HEK293 (cell line): ENCODE measurements at regions not wholly inside any gene's neighbourhood (a gene's known extent, or its start where the extent isn't known, plus 50 kb on each side); places are given as distances from the start of the nearest gene placed in this dataset.

Experiments
- CTCF ChIA-PET: fragments of 350-600 bp; formaldehyde crosslinking; extraction: SDS; loops from one replicate; lab custom pipeline; 2021; ENCODE audit warnings: antibody characterized with exemption; lab: Yijun Ruan, JAX
- POLR2A ChIA-PET: fragments of 300-600 bp; formaldehyde crosslinking; extraction: SDS; loops from one replicate; lab custom pipeline; 2020; ENCODE audit warnings: antibody characterized with exemption, inconsistent platforms; lab: Yijun Ruan, JAX
- H3K27ac ChIP-seq: fragments of 200-500 bp; sonication (Bioruptor generic); 2 replicates; pipeline ENCODE4 v1.5.1; 2014; ENCODE audit warnings: low read depth, low read length, control low read depth, inconsistent platforms; ENCODE audit errors: extremely low read depth
- H3K36me3 ChIP-seq, 2 experiments: fragments of 200-500 bp in 1 of 2; sonication (Bioruptor generic) in 1 of 2; 1 replicate in 1 of 2; 2 replicates in 1 of 2; pipeline ENCODE4 v1.5.1; 2014 to 2017; ENCODE audit warnings: inconsistent platforms in 2 of 2, low read length in 2 of 2; ENCODE audit not compliant: control insufficient read depth in 2 of 2, insufficient read depth in 1 of 2
- H3K4me1 ChIP-seq: fragments of 200-500 bp; sonication (Bioruptor generic); 2 replicates; pipeline ENCODE4 v1.5.1; 2014; ENCODE audit warnings: mild to moderate bottlenecking, low read length, inconsistent platforms; ENCODE audit not compliant: control insufficient read depth, insufficient read depth
- H3K4me3 ChIP-seq: 2 replicates; pipeline ENCODE4 v1.5.1; 2011; ENCODE audit warnings: low read depth, mild to moderate bottlenecking, control low read depth, low read length, moderate library complexity
- H3K9me3 ChIP-seq: fragments of 200-500 bp; sonication (Bioruptor generic); 2 replicates; pipeline ENCODE4 v1.5.1; 2014; ENCODE audit warnings: low read depth, low read length, inconsistent platforms; ENCODE audit not compliant: control insufficient read depth, insufficient read depth
- ATF2 ChIP-seq: fragments of 450-650 bp; formaldehyde crosslinking; IDR thresholded peaks from 2 replicates; pipeline ENCODE4 v1.5.1; 2016; ENCODE audit warnings: missing biosample characterization, missing genetic modification characterization, low read depth
- IKZF3 ChIP-seq: fragments of 450-650 bp; IDR thresholded peaks from 2 replicates; pipeline ENCODE4 v1.5.0; 2018; ENCODE audit warnings: missing biosample characterization, mild to moderate bottlenecking, missing genetic modification characterization, moderate library complexity
- WT1 ChIP-seq: fragments of 450-650 bp; formaldehyde crosslinking; IDR thresholded peaks from 2 replicates; pipeline ENCODE4 v1.5.1; 2016; ENCODE audit warnings: missing biosample characterization, missing genetic modification characterization
- YY1 ChIP-seq: fragments of 450-650 bp; formaldehyde crosslinking; IDR thresholded peaks from 2 replicates; pipeline ENCODE4 v1.5.1; 2018; ENCODE audit warnings: missing biosample characterization, missing genetic modification characterization
- ZIC2 ChIP-seq: fragments of 450-650 bp; formaldehyde crosslinking; IDR thresholded peaks from 2 replicates; pipeline ENCODE4 v1.5.1; 2016; ENCODE audit warnings: missing biosample characterization, missing genetic modification characterization
- ZNF114 ChIP-seq: fragments of 450-650 bp; formaldehyde crosslinking; IDR thresholded peaks from 2 replicates; pipeline ENCODE4 v1.5.0; 2017; ENCODE audit warnings: missing biosample characterization, missing genetic modification characterization
- ZNF202 ChIP-seq: fragments of 450-650 bp; formaldehyde crosslinking; IDR thresholded peaks from 2 replicates; pipeline ENCODE4 v1.5.1; 2016; ENCODE audit warnings: missing biosample characterization, missing genetic modification characterization, borderline replicate concordance
- ZNF223 ChIP-seq: fragments of 450-650 bp; formaldehyde crosslinking; IDR thresholded peaks from 2 replicates; pipeline ENCODE4 v1.5.1; 2016; ENCODE audit warnings: missing biosample characterization, missing genetic modification characterization
- ZNF354C ChIP-seq: fragments of 450-650 bp; formaldehyde crosslinking; IDR thresholded peaks from 2 replicates; pipeline ENCODE4 v1.5.1; 2016; ENCODE audit warnings: missing biosample characterization, missing genetic modification characterization, low read depth, borderline replicate concordance
- ZNF416 ChIP-seq: fragments of 450-650 bp; formaldehyde crosslinking; IDR thresholded peaks from 2 replicates; pipeline ENCODE4 v1.5.1; 2016; ENCODE audit warnings: missing biosample characterization, missing genetic modification characterization
- ZNF426 ChIP-seq: fragments of 450-650 bp; formaldehyde crosslinking; IDR thresholded peaks from 2 replicates; pipeline ENCODE4 v1.5.1; 2017; ENCODE audit warnings: missing biosample characterization, missing genetic modification characterization, mild to moderate bottlenecking, inconsistent platforms, moderate library complexity
- ZNF561 ChIP-seq: fragments of 450-650 bp; IDR thresholded peaks from 2 replicates; pipeline ENCODE4 v1.5.1; 2018; ENCODE audit warnings: missing biosample characterization, missing genetic modification characterization, borderline replicate concordance
- ZNF639 ChIP-seq: fragments of 450-650 bp; formaldehyde crosslinking; IDR thresholded peaks from 2 replicates; pipeline ENCODE4 v1.5.1; 2016; ENCODE audit warnings: missing biosample characterization, missing genetic modification characterization
- ZNF777 ChIP-seq: fragments of 450-650 bp; formaldehyde crosslinking; IDR thresholded peaks from 2 replicates; pipeline ENCODE4 v1.5.1; 2017; ENCODE audit warnings: missing biosample characterization, missing genetic modification characterization, borderline replicate concordance
- ZNF792 ChIP-seq: fragments of 450-650 bp; formaldehyde crosslinking; IDR thresholded peaks from 2 replicates; pipeline ENCODE4 v1.5.1; 2016; ENCODE audit warnings: missing biosample characterization, missing genetic modification characterization
- TF ChIP-seq, protein P1 (sequence below): sonication (generic); formaldehyde crosslinking; IDR thresholded peaks from 2 replicates; pipeline ENCODE4 v1.8.1; 2022; ENCODE audit warnings: mild to moderate bottlenecking, moderate library complexity, missing genetic modification reagents
- TF ChIP-seq, protein P2 (sequence below): fragments of 450-650 bp; formaldehyde crosslinking; IDR thresholded peaks from 2 replicates; pipeline ENCODE4 v1.5.1; 2016; ENCODE audit warnings: missing biosample characterization, missing genetic modification characterization
- TF ChIP-seq, protein P3 (sequence below): fragments of 450-650 bp; formaldehyde crosslinking; IDR thresholded peaks from 2 replicates; pipeline ENCODE4 v1.5.1; 2016; ENCODE audit warnings: missing biosample characterization, missing genetic modification characterization
- TF ChIP-seq, protein P4 (sequence below): fragments of 450-650 bp; formaldehyde crosslinking; IDR thresholded peaks from 2 replicates; pipeline ENCODE4 v1.5.1; 2017; ENCODE audit warnings: missing biosample characterization, missing genetic modification characterization
- TF ChIP-seq, protein P5 (sequence below): fragments of 450-650 bp; formaldehyde crosslinking; IDR thresholded peaks from 2 replicates; pipeline ENCODE4 v1.5.1; 2016; ENCODE audit warnings: missing biosample characterization, missing genetic modification characterization
- TF ChIP-seq, protein P6 (sequence below): fragments of 450-650 bp; formaldehyde crosslinking; IDR thresholded peaks from 2 replicates; pipeline ENCODE4; 2016; ENCODE audit warnings: missing biosample characterization, missing genetic modification characterization

GRCh38 chr9:78491402-78491801 lies 194.5 kb downstream of the PSAT1 start:
- CTCF ChIA-PET, result interaction anchor here (1.0 to 1.2 kb wide), 3 partner anchors 11 to 126 kb away, joined by 3 to 4 read pairs (median 3); no protein-coding TSS in a partner anchor
- Histone ChIP-seq H3K9me3 (no peaks in the 10 kb centered on the region), H3K4me1 (no peaks in the 10 kb centered on the region), H3K4me3 (no peak overlapping the region), H3K36me3 (no peaks in the 10 kb centered on the region), H3K27ac (no peak overlapping the region)
- POLR2A ChIA-PET, result no interaction called here
- TF ChIP-seq, protein P1, sequence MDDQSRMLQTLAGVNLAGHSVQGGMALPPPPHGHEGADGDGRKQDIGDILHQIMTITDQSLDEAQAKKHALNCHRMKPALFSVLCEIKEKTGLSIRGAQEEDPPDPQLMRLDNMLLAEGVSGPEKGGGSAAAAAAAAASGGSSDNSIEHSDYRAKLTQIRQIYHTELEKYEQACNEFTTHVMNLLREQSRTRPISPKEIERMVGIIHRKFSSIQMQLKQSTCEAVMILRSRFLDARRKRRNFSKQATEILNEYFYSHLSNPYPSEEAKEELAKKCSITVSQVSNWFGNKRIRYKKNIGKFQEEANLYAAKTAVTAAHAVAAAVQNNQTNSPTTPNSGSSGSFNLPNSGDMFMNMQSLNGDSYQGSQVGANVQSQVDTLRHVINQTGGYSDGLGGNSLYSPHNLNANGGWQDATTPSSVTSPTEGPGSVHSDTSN (CRISPR knock-in tag), result no peak
- TF ChIP-seq, protein P2, sequence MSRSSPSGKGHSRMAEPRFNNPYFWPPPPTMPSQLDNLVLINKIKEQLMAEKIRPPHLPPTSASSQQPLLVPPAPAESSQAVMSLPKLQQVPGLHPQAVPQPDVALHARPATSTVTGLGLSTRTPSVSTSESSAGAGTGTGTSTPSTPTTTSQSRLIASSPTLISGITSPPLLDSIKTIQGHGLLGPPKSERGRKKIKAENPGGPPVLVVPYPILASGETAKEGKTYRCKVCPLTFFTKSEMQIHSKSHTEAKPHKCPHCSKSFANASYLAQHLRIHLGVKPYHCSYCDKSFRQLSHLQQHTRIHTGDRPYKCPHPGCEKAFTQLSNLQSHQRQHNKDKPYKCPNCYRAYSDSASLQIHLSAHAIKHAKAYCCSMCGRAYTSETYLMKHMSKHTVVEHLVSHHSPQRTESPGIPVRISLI (tag by site-specific recombination), result no peak

GRCh38 chr9:78493166-78493742 lies 196.3 kb downstream of the PSAT1 start:
- H3K27ac ChIP-seq, result no peak overlapping the region
- TF ChIP-seq, protein P3, sequence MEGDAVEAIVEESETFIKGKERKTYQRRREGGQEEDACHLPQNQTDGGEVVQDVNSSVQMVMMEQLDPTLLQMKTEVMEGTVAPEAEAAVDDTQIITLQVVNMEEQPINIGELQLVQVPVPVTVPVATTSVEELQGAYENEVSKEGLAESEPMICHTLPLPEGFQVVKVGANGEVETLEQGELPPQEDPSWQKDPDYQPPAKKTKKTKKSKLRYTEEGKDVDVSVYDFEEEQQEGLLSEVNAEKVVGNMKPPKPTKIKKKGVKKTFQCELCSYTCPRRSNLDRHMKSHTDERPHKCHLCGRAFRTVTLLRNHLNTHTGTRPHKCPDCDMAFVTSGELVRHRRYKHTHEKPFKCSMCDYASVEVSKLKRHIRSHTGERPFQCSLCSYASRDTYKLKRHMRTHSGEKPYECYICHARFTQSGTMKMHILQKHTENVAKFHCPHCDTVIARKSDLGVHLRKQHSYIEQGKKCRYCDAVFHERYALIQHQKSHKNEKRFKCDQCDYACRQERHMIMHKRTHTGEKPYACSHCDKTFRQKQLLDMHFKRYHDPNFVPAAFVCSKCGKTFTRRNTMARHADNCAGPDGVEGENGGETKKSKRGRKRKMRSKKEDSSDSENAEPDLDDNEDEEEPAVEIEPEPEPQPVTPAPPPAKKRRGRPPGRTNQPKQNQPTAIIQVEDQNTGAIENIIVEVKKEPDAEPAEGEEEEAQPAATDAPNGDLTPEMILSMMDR (tag by site-specific recombination), result no peak
- TF ChIP-seq ZNF416 (tag by site-specific recombination) (no peak), ZNF223 (no peak), ZNF792 (tag by site-specific recombination) (no peak), IKZF3 (no peak), ZNF202 (tag by site-specific recombination) (no peak), ZIC2 (no peak), ZNF639 (no peak), ZNF777 (tag by site-specific recombination) (no peak), YY1 (tag by site-specific recombination) (no peak), ATF2 (tag by site-specific recombination) (no peak), WT1 (no peak), ZNF426 (tag by site-specific recombination) (no peak), ZNF354C (tag by site-specific recombination) (no peak), ZNF114 (tag by site-specific recombination) (no peak), ZNF561 (tag by site-specific recombination) (no peak)
- TF ChIP-seq, protein P4, sequence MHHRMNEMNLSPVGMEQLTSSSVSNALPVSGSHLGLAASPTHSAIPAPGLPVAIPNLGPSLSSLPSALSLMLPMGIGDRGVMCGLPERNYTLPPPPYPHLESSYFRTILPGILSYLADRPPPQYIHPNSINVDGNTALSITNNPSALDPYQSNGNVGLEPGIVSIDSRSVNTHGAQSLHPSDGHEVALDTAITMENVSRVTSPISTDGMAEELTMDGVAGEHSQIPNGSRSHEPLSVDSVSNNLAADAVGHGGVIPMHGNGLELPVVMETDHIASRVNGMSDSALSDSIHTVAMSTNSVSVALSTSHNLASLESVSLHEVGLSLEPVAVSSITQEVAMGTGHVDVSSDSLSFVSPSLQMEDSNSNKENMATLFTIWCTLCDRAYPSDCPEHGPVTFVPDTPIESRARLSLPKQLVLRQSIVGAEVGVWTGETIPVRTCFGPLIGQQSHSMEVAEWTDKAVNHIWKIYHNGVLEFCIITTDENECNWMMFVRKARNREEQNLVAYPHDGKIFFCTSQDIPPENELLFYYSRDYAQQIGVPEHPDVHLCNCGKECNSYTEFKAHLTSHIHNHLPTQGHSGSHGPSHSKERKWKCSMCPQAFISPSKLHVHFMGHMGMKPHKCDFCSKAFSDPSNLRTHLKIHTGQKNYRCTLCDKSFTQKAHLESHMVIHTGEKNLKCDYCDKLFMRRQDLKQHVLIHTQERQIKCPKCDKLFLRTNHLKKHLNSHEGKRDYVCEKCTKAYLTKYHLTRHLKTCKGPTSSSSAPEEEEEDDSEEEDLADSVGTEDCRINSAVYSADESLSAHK (tag by site-specific recombination), result no peak
- TF ChIP-seq, protein P5, sequence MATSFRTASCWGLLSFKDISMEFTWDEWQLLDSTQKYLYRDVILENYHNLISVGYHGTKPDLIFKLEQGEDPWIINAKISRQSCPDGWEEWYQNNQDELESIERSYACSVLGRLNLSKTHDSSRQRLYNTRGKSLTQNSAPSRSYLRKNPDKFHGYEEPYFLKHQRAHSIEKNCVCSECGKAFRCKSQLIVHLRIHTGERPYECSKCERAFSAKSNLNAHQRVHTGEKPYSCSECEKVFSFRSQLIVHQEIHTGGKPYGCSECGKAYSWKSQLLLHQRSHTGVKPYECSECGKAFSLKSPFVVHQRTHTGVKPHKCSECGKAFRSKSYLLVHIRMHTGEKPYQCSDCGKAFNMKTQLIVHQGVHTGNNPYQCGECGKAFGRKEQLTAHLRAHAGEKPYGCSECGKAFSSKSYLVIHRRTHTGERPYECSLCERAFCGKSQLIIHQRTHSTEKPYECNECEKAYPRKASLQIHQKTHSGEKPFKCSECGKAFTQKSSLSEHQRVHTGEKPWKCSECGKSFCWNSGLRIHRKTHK (tag by site-specific recombination), result no peak
- TF ChIP-seq, protein P6, sequence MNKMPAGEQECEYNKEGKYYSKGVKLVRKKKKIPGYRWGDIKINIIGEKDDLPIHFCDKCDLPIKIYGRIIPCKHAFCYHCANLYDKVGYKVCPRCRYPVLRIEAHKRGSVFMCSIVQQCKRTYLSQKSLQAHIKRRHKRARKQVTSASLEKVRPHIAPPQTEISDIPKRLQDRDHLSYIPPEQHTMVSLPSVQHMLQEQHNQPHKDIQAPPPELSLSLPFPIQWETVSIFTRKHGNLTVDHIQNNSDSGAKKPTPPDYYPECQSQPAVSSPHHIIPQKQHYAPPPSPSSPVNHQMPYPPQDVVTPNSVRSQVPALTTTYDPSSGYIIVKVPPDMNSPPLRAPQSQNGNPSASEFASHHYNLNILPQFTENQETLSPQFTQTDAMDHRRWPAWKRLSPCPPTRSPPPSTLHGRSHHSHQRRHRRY (tag by site-specific recombination), result no peak
- TF ChIP-seq, all 188 proteins: peak for 0
- no peaks in the 10 kb centered on the region for H3K9me3 ChIP-seq
- no peaks in the 10 kb centered on the region for H3K36me3 ChIP-seq
- no peak overlapping the region for H3K4me3 ChIP-seq
- ChIA-PET POLR2A (no interaction called here), CTCF (no interaction called here)
- no peaks in the 10 kb centered on the region for H3K4me1 ChIP-seq
